Transverse colon (tissue), 4 donors: ENCODE measurements at regions not wholly inside any gene's neighbourhood (a gene's known extent, or its start where the extent isn't known, plus 50 kb on each side); places are given as distances from the start of the nearest gene placed in this dataset.
"Not testable (repeated sequence)": the region's sequence is repeated elsewhere in the genome, so short reads cannot be mapped to it uniquely, and the experiment has no call there.

Experiments used
- DNase-seq: peaks from one replicate; pipeline ENCODE4 v3.0.0-alpha.2; 2019
- H3K27ac ChIP-seq, 4 donors: fragments of 200-600 bp; sonication (generic); 2 replicates each; pipeline ENCODE4 v1.5.1; 2016 to 2018; ENCODE audit warnings: inconsistent platforms in 4 of 4
- H3K27me3 ChIP-seq: fragments of 200-600 bp; sonication (generic); 2 replicates; pipeline ENCODE4 v1.5.1; 2017; ENCODE audit warnings: inconsistent platforms
- H3K36me3 ChIP-seq, 4 donors: fragments of 200-600 bp; sonication (generic); 2 replicates each; pipeline ENCODE4 v1.5.1; 2017 to 2019; ENCODE audit warnings: inconsistent platforms in 4 of 4
- H3K4me1 ChIP-seq, 4 donors: fragments of 200-600 bp; sonication (generic); 2 replicates each; pipeline ENCODE4 v1.5.1; 2017 to 2020; ENCODE audit warnings: inconsistent platforms in 4 of 4
- H3K4me3 ChIP-seq, 4 donors: fragments of 200-600 bp; sonication (generic); 1 replicate in 1 of 4; 2 replicates in 3 of 4; pipeline versions ENCODE4 v1.5.1 to v1.6.1; 2017 to 2019; ENCODE audit warnings: inconsistent platforms in 4 of 4
- H3K9me3 ChIP-seq, 2 donors: fragments of 200-600 bp; sonication (generic); 2 replicates each; pipeline ENCODE4 v1.5.1; 2017 to 2019; ENCODE audit warnings: inconsistent platforms in 2 of 2
- EP300 ChIP-seq: sonication (generic); formaldehyde crosslinking; IDR thresholded peaks from one replicate; pipeline ENCODE4 v1.6.1; 2017; ENCODE audit warnings: antibody characterized with exemption, low read depth
- POLR2A ChIP-seq: fragments of 450-650 bp; IDR thresholded peaks from one replicate; pipeline ENCODE4 v1.6.1; 2016; ENCODE audit warnings: antibody characterized with exemption, mild to moderate bottlenecking, moderate library complexity
- POLR2AphosphoS5 ChIP-seq, 3 donors: sonication (generic); formaldehyde crosslinking; IDR thresholded peaks; one replicate each; pipeline ENCODE4 v1.6.1; 2016; ENCODE audit warnings: antibody characterized with exemption in 3 of 3
- WGBS, 2 donors: methylation state at CpG; one replicate each; pipeline ENCODE4 v1.1.5; 2018; ENCODE audit warnings: low coverage in 1 of 2; 5-methylcytosine and 5-hydroxymethylcytosine counted together
- in situ Hi-C, 4 donors: fragments of 200-750 bp; cut with MboI; loops; one replicate each; pipeline versions ENCODE4 v1.15.0 to v1.15.1; 2017; ENCODE audit warnings: low sequenced_read_pairs in 3 of 4, low pct_ligation_motif_present in 1 of 4, low pct_unique_long_range_greater_than_20kb in 1 of 4
- intact Hi-C: fragments of 100-400 bp; cut with DNase I; formaldehyde crosslinking; loops from one replicate; pipeline ENCODE4 v1.15.1; 2023; ENCODE audit warnings: low total_unique reads
- TF ChIP-seq, protein P1 (sequence below), 5 experiments: fragments of 200-600 bp in 3 of 5; fragments of 450-650 bp in 2 of 5; sonication (generic) in 3 of 5; IDR thresholded peaks; 1 replicate in 2 of 5; 2 replicates in 3 of 5; pipeline ENCODE4 v1.5.1; 2016 to 2017; ENCODE audit warnings: antibody characterized with exemption in 5 of 5, inconsistent platforms in 3 of 5, mild to moderate bottlenecking in 2 of 5, moderate library complexity in 1 of 5

DNA sequence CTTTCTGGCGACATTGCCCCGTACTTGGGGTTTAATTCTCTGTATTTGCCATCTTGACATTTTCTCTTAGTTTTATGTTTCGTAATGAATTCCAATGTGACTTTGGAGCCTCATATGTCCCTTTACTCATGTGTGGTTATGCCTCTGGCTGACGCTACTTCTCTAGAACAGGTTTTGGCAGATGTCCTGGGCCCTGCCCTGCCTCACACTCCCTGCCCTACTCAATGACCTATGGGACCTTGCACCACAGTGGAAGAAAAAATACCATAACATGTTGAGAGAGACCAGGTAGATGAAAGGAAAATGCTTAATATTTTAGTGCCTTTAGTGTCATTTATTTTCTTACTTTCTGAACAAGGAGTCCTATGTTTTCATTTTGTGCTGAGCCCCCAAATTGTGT, 400.5 kb downstream of the TFEC start:
- no peaks in the 10 kb centered on the region for H3K9me3 ChIP-seq
- H3K4me3 ChIP-seq: no peak overlapping the region
- WGBS, 2 donors: 79 to 88% methylated on average over 4 of the region's 4 CpGs
- H3K27me3 ChIP-seq: no peaks in the 10 kb centered on the region
- TF ChIP-seq EP300: no peak
- no peak for TF ChIP-seq POLR2A
- TF ChIP-seq, protein P1, sequence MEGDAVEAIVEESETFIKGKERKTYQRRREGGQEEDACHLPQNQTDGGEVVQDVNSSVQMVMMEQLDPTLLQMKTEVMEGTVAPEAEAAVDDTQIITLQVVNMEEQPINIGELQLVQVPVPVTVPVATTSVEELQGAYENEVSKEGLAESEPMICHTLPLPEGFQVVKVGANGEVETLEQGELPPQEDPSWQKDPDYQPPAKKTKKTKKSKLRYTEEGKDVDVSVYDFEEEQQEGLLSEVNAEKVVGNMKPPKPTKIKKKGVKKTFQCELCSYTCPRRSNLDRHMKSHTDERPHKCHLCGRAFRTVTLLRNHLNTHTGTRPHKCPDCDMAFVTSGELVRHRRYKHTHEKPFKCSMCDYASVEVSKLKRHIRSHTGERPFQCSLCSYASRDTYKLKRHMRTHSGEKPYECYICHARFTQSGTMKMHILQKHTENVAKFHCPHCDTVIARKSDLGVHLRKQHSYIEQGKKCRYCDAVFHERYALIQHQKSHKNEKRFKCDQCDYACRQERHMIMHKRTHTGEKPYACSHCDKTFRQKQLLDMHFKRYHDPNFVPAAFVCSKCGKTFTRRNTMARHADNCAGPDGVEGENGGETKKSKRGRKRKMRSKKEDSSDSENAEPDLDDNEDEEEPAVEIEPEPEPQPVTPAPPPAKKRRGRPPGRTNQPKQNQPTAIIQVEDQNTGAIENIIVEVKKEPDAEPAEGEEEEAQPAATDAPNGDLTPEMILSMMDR (IDR thresholded peaks at IDR 0.05): no peak
- no peak for TF ChIP-seq POLR2AphosphoS5 (IDR thresholded peaks at IDR 0.05)
- no peaks in the 10 kb centered on the region for H3K36me3 ChIP-seq
- no peak overlapping the region for H3K27ac ChIP-seq
- DNase-seq: no peak
- no peaks in the 10 kb centered on the region for H3K4me1 ChIP-seq
- in situ Hi-C loops (no loop called here), intact Hi-C loops (no loop called here)

DNA sequence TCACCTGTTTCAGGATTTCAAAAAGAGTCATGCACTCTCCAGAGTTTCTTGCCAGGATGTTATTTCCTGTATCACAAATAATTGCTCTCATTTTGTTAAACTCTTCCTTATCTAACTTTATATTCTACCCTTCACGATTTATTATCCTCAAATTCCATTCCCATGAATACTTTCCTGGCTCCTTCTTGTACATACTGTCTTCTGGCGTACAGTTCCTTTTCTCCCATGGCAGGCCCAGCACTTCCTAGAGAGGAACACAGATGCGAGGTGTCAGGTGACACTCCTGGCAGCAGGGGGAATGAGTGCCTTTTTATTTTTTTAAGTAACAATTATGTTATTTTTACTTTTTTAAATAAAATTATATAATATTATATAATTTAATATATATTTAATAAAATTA, 411.9 kb downstream of the TFEC start:
- H3K4me3 ChIP-seq: no peak overlapping the region
- no peak overlapping the region for H3K27ac ChIP-seq
- H3K36me3 ChIP-seq: no peaks in the 10 kb centered on the region
- TF ChIP-seq EP300: no peak
- TF ChIP-seq POLR2AphosphoS5 (IDR thresholded peaks at IDR 0.05): no peak
- no peak for TF ChIP-seq POLR2A
- TF ChIP-seq, protein P1 (IDR thresholded peaks at IDR 0.05): no peak
- H3K27me3 ChIP-seq: no peaks in the 10 kb centered on the region
- no peaks in the 10 kb centered on the region for H3K9me3 ChIP-seq
- 38 to 41% methylated on average over 3 of the region's 3 CpGs for WGBS, 2 donors
- in situ Hi-C loops (no loop called here), intact Hi-C loops (no loop called here)
- DNase-seq: no peak
- H3K4me1 ChIP-seq: no peaks in the 10 kb centered on the region

DNA sequence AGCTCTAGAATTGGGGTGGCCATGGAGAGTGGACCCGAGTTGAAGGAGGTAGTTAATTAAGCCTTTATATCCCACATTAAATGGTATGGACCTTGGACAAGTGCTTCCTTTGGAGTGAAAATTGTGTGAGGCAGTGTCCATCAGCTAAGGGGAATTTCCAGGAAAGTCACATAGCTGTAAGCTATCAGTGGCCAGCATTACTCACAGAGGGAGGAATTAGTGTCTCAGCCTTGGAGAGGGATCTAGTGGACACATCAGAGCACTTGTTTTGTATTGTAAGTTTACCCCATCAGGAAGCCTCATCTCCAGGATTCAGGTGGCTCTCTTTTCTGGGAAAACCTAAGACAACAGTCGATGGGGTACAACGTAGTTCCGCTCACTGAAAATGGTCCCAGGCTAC, 416.7 kb downstream of the TFEC start:
- TF ChIP-seq, protein P1 (IDR thresholded peaks at IDR 0.05): no peak
- TF ChIP-seq POLR2AphosphoS5 (IDR thresholded peaks at IDR 0.05) (no peak), POLR2A (no peak), EP300 (no peak)
- H3K4me1 ChIP-seq: no peaks in the 10 kb centered on the region
- H3K27me3 ChIP-seq: no peaks in the 10 kb centered on the region
- intact Hi-C loops: no loop called here
- in situ Hi-C loops: no loop called here
- no peak for DNase-seq
- H3K4me3 ChIP-seq: no peak overlapping the region
- no peaks in the 10 kb centered on the region for H3K36me3 ChIP-seq
- 90% methylated on average over 2 to 4 of the region's 4 CpGs for WGBS, 2 donors
- no peak overlapping the region for H3K27ac ChIP-seq
- no peaks in the 10 kb centered on the region for H3K9me3 ChIP-seq

DNA sequence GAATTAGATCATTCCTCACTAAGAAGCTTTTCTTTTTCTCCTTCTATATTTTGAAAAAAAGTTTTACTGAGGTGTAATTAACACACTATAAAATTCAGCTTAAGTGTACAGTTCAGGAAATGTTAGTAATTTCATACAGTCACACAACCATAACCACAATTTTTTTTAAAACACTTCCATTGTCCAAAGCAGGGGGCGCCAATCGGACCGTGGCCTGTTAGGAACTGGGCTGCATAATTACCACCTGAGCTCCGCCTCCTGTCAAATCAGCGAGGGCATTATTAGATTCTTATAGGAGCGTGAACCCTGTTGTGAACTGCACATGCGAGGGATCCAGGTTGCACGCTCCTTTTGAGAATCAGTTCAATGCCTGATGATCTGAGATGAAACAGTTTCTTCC, 427.1 kb downstream of the TFEC start:
- no peaks in the 10 kb centered on the region for H3K36me3 ChIP-seq
- no peak overlapping the region for H3K4me3 ChIP-seq
- TF ChIP-seq POLR2A: no peak
- no peaks in the 10 kb centered on the region for H3K4me1 ChIP-seq
- no peak for DNase-seq
- 60 to 89% methylated on average over 1 to 8 of the region's 8 CpGs for WGBS, 2 donors
- intact Hi-C loops (no loop called here), in situ Hi-C loops (no loop called here)
- no peaks in the 10 kb centered on the region for H3K27me3 ChIP-seq
- H3K27ac ChIP-seq: no peak overlapping the region
- H3K9me3 ChIP-seq: no peaks in the 10 kb centered on the region

DNA sequence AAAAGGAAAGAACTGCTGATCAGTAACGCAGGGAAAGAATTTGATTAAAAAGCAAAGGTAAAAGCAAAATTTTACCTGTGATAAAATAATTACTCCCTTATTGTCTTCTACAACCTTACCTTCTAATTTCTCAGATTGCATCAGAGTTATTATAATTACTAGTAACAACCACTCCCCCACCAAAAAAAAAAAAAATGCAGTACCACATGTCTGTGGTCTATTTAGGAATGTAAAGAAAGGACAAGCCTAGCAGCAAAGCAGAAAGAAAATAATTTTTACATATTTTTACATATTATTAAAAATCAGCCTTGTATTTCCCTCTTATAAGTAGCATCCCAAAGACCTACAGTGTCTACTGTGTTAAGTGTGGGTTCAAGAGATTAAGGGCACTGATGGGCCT, 430.4 kb downstream of the TFEC start:
- Histone ChIP-seq H3K27me3 (no peaks in the 10 kb centered on the region), H3K4me1 (no peaks in the 10 kb centered on the region), H3K36me3 (no peaks in the 10 kb centered on the region), H3K27ac (no peak overlapping the region), H3K4me3 (no peak overlapping the region), H3K9me3 (peaks cover 0 to 4% of the 10 kb centered on the region in 2 donors)
- TF ChIP-seq, protein P1 (IDR thresholded peaks at IDR 0.05): no peak
- TF ChIP-seq POLR2AphosphoS5 (IDR thresholded peaks at IDR 0.05) (no peak), EP300 (no peak), POLR2A (no peak)
- WGBS, 2 donors: 90 to 100% methylated on average over 1 of the region's 1 CpG
- no peak for DNase-seq
- in situ Hi-C loops (no loop called here), intact Hi-C loops (no loop called here)

DNA sequence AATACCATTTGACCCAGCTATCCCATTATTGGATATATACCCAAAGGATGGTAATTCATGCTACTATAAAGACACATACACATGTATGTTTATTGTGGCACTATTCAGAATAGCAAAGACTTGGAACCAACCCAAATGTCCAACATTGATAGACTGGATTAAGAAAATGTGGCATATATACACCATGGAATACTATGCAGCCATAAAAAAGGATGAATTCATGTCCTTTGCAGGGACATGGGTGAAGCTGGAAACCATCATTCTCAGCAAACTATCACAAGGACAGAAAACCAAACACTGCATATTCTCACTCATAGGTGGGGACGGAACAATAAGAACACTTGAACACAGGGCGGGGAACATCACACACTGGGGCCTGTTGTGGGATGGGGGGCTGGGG, 431.4 kb downstream of the TFEC start:
- H3K27ac ChIP-seq, in situ Hi-C loops, intact Hi-C loops, H3K27me3 ChIP-seq, H3K9me3 ChIP-seq, H3K4me3 ChIP-seq, H3K4me1 ChIP-seq, H3K36me3 ChIP-seq, DNase-seq: not testable (repeated sequence)
- 94 to 100% methylated on average over 1 to 2 of the region's 2 CpGs for WGBS, 2 donors

DNA sequence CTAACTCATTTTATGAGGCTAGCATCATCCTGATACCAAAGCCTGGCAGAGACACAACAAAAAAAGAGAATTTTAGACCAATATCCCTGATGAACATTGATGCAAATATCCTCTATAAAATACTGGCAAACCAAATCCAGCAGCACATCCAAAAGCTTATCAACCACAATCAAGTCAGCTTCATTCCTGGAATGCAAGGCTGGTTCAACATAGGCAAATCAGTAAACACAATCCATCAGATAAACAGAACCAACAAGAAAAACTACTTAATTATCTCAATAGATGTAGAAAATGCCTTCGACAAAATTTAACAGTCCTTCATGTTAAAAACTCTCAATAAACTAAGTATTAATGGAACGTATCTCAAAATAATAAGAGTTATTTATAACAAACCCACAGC, 433.3 kb downstream of the TFEC start:
- in situ Hi-C loops, H3K27me3 ChIP-seq, H3K27ac ChIP-seq, DNase-seq, H3K4me3 ChIP-seq, H3K4me1 ChIP-seq, H3K9me3 ChIP-seq, intact Hi-C loops, H3K36me3 ChIP-seq: not testable (repeated sequence)
- WGBS, 2 donors: 93 to 94% methylated on average over 2 of the region's 2 CpGs
